Stomach smooth muscle (tissue), 2 donors: ENCODE measurements at regions not wholly inside any gene's neighbourhood (a gene's known extent, or its start where the extent isn't known, plus 50 kb on each side); places are given as distances from the start of the nearest gene placed in this dataset.

Source experiments
- H3K27ac ChIP-seq: one replicate; pipeline ENCODE4 v1.7.0; 2013; ENCODE audit warnings: mild to moderate bottlenecking, low read length, inconsistent platforms
- H3K27me3 ChIP-seq, 2 donors: one replicate each; pipeline ENCODE4 v1.7.0; 2013; ENCODE audit warnings: low read length in 2 of 2; ENCODE audit not compliant: insufficient read depth in 2 of 2, control insufficient read depth in 1 of 2
- H3K36me3 ChIP-seq, 2 donors: one replicate each; pipeline ENCODE4 v1.7.0; 2013; ENCODE audit warnings: low read length in 2 of 2; ENCODE audit not compliant: control insufficient read depth in 2 of 2, insufficient read depth in 2 of 2
- H3K4me1 ChIP-seq: one replicate; pipeline ENCODE4 v1.7.0; 2013; ENCODE audit warnings: low read length; ENCODE audit not compliant: control insufficient read depth, insufficient read depth
- H3K4me3 ChIP-seq, 2 donors: one replicate each; pipeline ENCODE4 v1.7.0; 2013; ENCODE audit warnings: low read length in 2 of 2
- H3K9ac ChIP-seq, 2 donors: one replicate each; pipeline ENCODE4 v1.7.0; 2013; ENCODE audit warnings: low read length in 2 of 2, mild to moderate bottlenecking in 1 of 2
- H3K9me3 ChIP-seq, 2 donors: one replicate each; pipeline ENCODE4 v1.7.0; 2013; ENCODE audit warnings: low read length in 2 of 2; ENCODE audit not compliant: control insufficient read depth in 2 of 2
- donor health status: healthy.
- donor health status: Pancreatic carcinoma.

DNA sequence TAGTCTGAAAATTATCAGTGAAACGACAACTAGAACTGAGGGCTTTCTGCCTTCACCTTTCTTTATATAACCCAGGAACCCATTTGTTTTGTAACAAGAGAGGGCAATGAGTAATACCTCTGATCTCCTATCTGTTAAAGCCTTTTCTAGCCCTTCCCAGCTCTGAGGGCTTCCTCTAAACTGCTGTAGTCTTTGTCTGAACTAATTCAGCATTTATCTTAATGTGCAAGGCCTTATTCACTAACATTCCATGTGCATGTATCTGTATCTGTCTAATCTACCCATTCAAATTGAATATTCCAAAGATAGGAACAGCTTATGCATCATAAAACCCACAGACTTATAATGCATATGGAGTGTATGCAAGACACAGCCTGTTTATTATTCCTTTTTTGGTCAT is 167.1 kb downstream of the LYPLAL1 start:
- no peak overlapping the region for H3K4me3 ChIP-seq
- H3K27ac ChIP-seq = no peak overlapping the region
- no peaks in the 10 kb centered on the region for H3K9me3 ChIP-seq
- no peak overlapping the region for H3K9ac ChIP-seq
- H3K4me1 ChIP-seq = no peaks in the 10 kb centered on the region
- no peaks in the 10 kb centered on the region for H3K36me3 ChIP-seq
- no peaks in the 10 kb centered on the region for H3K27me3 ChIP-seq

DNA sequence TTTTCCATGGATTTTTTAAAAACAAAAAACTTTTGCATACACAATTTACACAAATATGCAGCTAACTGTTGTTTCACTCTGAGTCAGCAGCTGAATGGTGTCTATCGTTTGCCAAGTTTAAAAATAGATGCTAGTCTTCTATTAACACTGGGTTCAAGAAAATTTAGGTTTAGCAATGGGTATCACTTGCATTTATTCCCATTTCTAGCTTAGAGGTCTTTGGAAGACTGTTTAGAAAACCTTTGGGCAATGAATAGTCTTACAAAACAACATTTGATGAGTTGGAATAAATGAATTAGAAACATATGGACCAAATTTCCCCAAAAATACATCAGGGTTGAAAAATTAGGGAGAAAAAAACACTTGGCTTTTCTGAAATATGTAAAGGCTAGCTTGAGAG is 165.8 kb downstream of the LYPLAL1 start:
- no peak overlapping the region for H3K4me3 ChIP-seq
- no peaks in the 10 kb centered on the region for H3K36me3 ChIP-seq
- no peaks in the 10 kb centered on the region for H3K9me3 ChIP-seq
- H3K27ac ChIP-seq = no peak overlapping the region
- H3K9ac ChIP-seq = no peak overlapping the region
- no peaks in the 10 kb centered on the region for H3K27me3 ChIP-seq
- H3K4me1 ChIP-seq = no peaks in the 10 kb centered on the region

DNA sequence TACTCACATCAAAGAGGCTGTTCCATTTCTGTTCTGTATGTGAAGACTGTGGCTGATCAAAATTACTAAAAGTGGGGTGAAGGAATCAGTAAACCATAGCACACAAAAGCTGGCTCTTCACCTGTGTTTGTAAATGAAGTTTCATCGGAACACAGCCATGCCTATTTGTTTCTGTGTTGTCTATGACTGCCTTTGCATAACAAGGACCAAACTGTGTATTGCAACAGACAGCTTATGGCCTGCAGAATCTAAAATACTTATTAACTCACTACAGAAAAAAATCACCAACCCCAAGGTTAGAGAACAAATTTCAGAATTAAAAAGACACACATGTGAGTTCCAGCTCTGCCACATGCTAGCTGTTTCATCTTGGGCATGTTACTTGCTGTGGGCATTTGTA is 163.9 kb downstream of the LYPLAL1 start:
- Histone ChIP-seq H3K27ac (no peak overlapping the region), H3K4me1 (no peaks in the 10 kb centered on the region), H3K4me3 (no peak overlapping the region), H3K27me3 (no peaks in the 10 kb centered on the region), H3K9me3 (no peaks in the 10 kb centered on the region), H3K9ac (no peak overlapping the region), H3K36me3 (no peaks in the 10 kb centered on the region)

DNA sequence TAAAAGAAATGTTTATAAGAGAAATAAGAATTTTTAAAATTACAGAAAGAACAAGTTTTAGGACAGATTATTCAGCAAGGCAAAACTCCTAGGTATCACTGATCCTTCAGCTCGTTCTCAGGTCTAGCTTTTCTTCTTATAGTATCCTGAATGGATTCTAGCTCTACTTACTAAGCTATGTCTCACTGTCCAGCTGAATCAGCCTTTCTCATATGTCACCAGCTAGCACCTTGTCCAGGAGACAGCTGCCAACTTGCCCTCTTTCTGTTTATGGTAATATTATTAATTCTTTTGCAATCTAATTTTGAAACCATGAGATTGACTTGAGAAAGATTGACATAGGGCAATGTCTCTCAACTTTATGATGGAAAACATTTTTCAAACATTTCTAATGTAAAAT is 159.9 kb downstream of the LYPLAL1 start:
- H3K9me3 ChIP-seq = no peaks in the 10 kb centered on the region
- H3K4me3 ChIP-seq = no peak overlapping the region
- H3K27ac ChIP-seq = no peak overlapping the region
- H3K36me3 ChIP-seq = no peaks in the 10 kb centered on the region
- no peaks in the 10 kb centered on the region for H3K4me1 ChIP-seq
- H3K27me3 ChIP-seq = no peaks in the 10 kb centered on the region
- no peak overlapping the region for H3K9ac ChIP-seq

DNA sequence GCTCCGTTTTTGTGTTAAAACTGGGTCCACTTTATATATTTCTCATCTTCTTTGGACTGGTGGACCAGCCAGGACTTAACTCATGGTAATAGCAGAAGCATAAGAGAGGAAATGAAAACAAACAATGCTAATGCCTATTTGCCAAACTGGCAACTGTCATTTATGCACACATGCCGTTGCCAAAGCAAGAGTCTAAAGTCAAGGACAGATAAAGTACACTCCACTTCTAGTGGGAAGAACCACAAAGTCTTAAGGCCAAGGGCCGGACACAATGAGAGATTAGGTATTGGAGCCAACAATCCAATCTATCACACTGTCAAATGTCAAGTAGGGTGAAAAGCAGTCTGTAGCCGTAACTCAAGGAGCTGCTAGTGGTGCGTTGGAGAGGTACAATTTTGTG is 157.7 kb downstream of the LYPLAL1 start:
- no peak overlapping the region for H3K27ac ChIP-seq
- no peak overlapping the region for H3K4me3 ChIP-seq
- H3K4me1 ChIP-seq = no peaks in the 10 kb centered on the region
- H3K36me3 ChIP-seq = peaks cover 0 to 3% of the 10 kb centered on the region in 2 donors
- no peaks in the 10 kb centered on the region for H3K9me3 ChIP-seq
- H3K27me3 ChIP-seq = no peaks in the 10 kb centered on the region
- H3K9ac ChIP-seq = no peak overlapping the region

DNA sequence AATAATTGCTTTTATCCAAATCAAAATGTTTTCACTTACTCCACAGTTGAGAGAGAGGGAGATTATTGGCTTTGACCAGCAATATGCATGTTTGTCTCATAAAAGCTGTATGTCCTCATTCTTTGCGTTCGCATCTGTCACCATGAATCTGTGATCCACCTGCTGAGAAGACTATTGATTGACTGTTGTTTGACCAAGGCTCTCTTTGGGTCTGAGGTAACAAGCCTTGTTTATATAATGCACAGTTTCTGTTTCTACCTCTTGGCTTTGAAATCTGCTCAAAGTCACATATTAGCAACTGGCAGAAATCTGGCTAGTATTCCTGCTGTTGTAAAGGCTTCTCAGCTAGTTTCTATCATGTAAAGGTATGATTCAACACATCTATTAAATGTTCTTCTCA is 157.0 kb downstream of the LYPLAL1 start:
- Histone ChIP-seq H3K9me3 (no peaks in the 10 kb centered on the region), H3K4me3 (no peak overlapping the region), H3K27me3 (no peaks in the 10 kb centered on the region), H3K27ac (no peak overlapping the region), H3K9ac (no peak overlapping the region), H3K4me1 (no peaks in the 10 kb centered on the region), H3K36me3 (peaks cover 0 to 3% of the 10 kb centered on the region in 2 donors)

DNA sequence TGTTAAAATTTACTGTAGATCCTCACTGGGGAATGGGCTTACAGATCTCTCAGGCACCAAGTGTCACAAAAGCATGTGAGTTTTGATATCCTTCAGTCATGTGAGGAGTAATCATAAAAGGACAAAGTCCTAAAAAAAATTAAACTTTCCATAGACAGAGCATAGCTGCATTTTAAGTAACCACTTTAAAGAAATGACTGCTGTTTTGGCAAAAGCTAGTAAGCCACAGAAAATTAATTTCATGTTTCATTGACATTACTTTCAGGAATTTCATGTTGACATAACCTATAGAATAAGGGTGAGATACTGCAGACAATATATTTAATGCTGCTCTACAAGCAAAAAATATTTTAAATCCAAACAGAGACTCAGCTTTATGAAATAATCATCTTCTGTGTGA is 156.3 kb downstream of the LYPLAL1 start:
- H3K4me1 ChIP-seq = no peaks in the 10 kb centered on the region

DNA sequence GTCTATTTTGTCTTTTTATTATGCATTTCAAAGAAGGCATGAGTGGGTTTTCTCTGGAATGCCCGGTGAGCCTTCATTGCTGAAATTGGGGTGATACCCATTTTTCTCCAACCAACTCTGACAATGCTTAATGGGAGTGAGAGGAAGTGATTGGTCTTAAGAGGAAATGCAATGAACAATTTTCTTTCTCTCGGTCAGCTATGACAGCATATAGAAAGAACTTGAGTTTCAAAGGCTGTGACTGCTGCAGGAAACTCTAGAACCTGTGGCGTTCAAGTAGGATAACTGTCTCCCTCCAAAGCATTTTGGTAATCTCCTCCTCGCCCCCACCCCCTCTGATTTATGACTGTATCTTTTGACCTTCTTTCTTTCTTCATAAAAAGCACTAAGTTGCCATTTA is 155.9 kb downstream of the LYPLAL1 start:
- no peaks in the 10 kb centered on the region for H3K4me1 ChIP-seq

More for the DNA sequence above, 156.3 kb downstream of the LYPLAL1 start:
- peaks cover 0 to 3% of the 10 kb centered on the region in 2 donors for H3K36me3 ChIP-seq
- no peak overlapping the region for H3K4me3 ChIP-seq
- H3K27me3 ChIP-seq = no peaks in the 10 kb centered on the region
- H3K27ac ChIP-seq = no peak overlapping the region
- H3K9ac ChIP-seq = no peak overlapping the region
- H3K9me3 ChIP-seq = no peaks in the 10 kb centered on the region

DNA sequence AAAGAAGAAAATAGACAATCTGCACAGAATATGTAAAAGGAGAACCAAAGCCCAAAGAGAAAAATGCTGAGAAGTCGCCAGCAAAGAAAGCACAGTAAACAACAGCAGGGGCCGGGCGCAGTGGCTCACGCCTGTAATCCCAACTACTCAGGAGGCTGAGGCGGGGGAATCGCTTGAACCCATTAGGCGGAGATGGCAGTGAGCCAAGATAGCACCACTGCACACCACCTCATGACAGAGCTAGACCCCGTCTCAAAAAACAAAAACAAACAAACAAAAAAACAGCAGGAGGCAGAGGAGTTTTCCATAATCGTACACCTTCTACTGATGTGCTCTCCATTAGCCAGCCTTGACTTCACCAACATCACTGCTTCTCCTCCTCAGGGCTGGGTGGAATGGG is 153.2 kb downstream of the LYPLAL1 start:
- Histone ChIP-seq H3K4me1 (no peaks in the 10 kb centered on the region), H3K9ac (no peak overlapping the region), H3K27ac (no peak overlapping the region), H3K9me3 (no peaks in the 10 kb centered on the region), H3K4me3 (no peak overlapping the region), H3K27me3 (no peaks in the 10 kb centered on the region), H3K36me3 (peaks cover 0 to 3% of the 10 kb centered on the region in 2 donors)

More for the DNA sequence above, 155.9 kb downstream of the LYPLAL1 start:
- no peak overlapping the region for H3K4me3 ChIP-seq
- H3K27me3 ChIP-seq = no peaks in the 10 kb centered on the region
- no peak overlapping the region for H3K9ac ChIP-seq
- peaks cover 0 to 3% of the 10 kb centered on the region in 2 donors for H3K36me3 ChIP-seq
- no peaks in the 10 kb centered on the region for H3K9me3 ChIP-seq
- no peak overlapping the region for H3K27ac ChIP-seq

DNA sequence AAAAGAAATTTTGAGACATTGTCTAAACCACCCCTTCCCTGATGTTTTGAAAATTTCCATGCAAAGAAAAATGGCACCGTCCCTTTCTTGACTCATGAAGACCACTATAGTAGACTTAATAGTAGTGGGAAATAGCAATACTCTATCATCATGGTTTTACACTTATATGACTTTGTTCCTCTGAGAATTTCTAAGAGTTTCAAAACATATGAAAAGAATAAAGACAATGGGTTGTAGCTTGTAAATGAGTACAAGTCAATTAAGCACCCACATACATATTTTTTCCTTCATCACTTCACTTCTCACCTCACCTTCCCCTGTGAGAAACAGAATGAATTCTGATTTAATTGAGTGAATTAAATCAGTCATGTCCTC is 151.7 kb downstream of the LYPLAL1 start:
- H3K27me3 ChIP-seq = no peaks in the 10 kb centered on the region
- H3K4me1 ChIP-seq = no peaks in the 10 kb centered on the region
- H3K36me3 ChIP-seq = peaks cover 0 to 3% of the 10 kb centered on the region in 2 donors
- H3K9me3 ChIP-seq = no peaks in the 10 kb centered on the region
- H3K9ac ChIP-seq = no peak overlapping the region
- no peak overlapping the region for H3K27ac ChIP-seq
- no peak overlapping the region for H3K4me3 ChIP-seq

DNA sequence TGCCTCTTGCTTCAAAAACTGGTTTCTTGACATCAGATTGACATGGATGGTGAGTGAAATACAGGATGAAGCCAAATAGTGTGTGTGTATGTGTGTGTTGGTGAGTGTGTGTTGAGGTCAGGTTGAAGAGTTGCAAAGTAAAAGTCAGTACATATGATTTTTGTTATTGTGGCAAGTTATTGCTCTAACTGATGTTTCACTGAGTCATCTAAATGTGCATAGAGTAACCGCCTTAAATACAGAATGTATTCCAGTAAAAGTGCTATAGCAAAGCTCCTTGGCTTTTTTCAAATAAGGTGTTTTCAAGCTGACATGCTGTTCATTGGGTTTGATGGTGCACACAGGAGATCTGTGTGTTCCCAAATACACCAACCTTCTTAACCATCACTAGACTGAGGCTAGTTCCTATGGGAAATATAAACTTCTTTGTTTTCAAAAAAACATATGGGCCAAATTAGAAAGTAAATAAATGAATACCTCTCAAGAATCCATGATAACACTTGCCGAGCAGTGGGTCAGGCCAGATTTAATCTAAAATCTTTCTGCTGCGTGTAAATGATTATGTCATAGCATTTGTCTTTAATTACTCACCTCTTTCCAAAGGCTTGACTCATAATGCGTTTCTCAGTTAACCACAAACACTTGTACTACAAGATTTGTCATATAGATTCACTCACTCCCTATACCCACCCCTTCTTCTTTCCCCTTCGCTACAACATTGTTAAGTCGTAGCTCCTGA is 151.1 kb downstream of the LYPLAL1 start:
- Histone ChIP-seq H3K4me3 (no peak overlapping the region), H3K9ac (no peak overlapping the region), H3K27ac (no peak overlapping the region), H3K9me3 (no peaks in the 10 kb centered on the region), H3K27me3 (no peaks in the 10 kb centered on the region), H3K4me1 (no peaks in the 10 kb centered on the region), H3K36me3 (peaks cover 0 to 3% of the 10 kb centered on the region in 2 donors)
